HepG2 (cell line): ENCODE measurements at regions not wholly inside any gene's neighbourhood (a gene's known extent, or its start where the extent isn't known, plus 50 kb on each side); places are given as distances from the start of the nearest gene placed in this dataset.

Source experiments
- ATAC-seq: fragments of 200-7000 bp; cut with Tn5 transposase; 3 replicates; pipeline ENCODE4 v1.9.1; 2020; ENCODE audit warnings: mild to moderate bottlenecking, moderate library complexity
- BruUV-seq: library from RNA; stranded (reverse); fragments of 400-500 nt; replicated peaks from 2 replicates; lab custom pipeline; 2021; lab: Mats Ljungman, UMichigan
- CTCF ChIA-PET: fragments of 300-600 bp; formaldehyde crosslinking; extraction: SDS; loops from one replicate; lab custom pipeline; 2021; ENCODE audit warnings: low total read pairs, inconsistent platforms, low intra/inter-chr PET ratio; lab: Yijun Ruan, JAX
- POLR2A ChIA-PET: fragments of 350-600 bp; sonication (Branson Sonifier 250); formaldehyde crosslinking; loops from one replicate; lab custom pipeline; 2020; ENCODE audit warnings: antibody characterized with exemption, inconsistent platforms; lab: Yijun Ruan, JAX
- DNase-seq: peaks from one replicate; pipeline ENCODE4 v3.0.0-alpha.2; 2015; ENCODE audit warnings: low spot score
- FAIRE-seq: peaks from 3 replicates; lab custom pipeline; 2011; peaks lifted over from hg19 to GRCh38; lab: Jason Lieb, UNC
- H2AFZ ChIP-seq: one replicate; pipeline ENCODE4 v1.6.1; 2011; ENCODE audit warnings: low read length, inconsistent platforms
- H3K27ac ChIP-seq: fragments of 300-600 bp; 3 replicates; pipeline ENCODE4 v1.8.0; 2011; ENCODE audit warnings: mixed run types, mild to moderate bottlenecking, mixed read lengths, low read length, inconsistent platforms; ENCODE audit not compliant: insufficient read depth; ENCODE audit errors: extremely low read length
- H3K27me3 ChIP-seq, 2 experiments: fragments of 200-600 bp in 1 of 2; 2 replicates in 1 of 2; 3 replicates in 1 of 2; pipeline versions ENCODE4 v1.6.0 to v1.8.0; 2011; ENCODE audit warnings: low read length in 2 of 2, mild to moderate bottlenecking in 2 of 2, moderate library complexity in 2 of 2, inconsistent platforms in 1 of 2; ENCODE audit not compliant: insufficient read depth in 2 of 2, control insufficient read depth in 1 of 2
- H3K36me3 ChIP-seq, 2 experiments: fragments of 200-600 bp in 1 of 2; replicated peaks in 1 of 2; 2 replicates in 1 of 2; 3 replicates in 1 of 2; pipeline versions ENCODE4 v1.5.1 to v1.8.0; 2011; ENCODE audit warnings: low read length in 2 of 2, inconsistent platforms in 1 of 2; ENCODE audit not compliant: insufficient read depth in 2 of 2, control insufficient read depth in 1 of 2
- H3K4me1 ChIP-seq: 2 replicates; pipeline ENCODE4 v1.5.1; 2012; ENCODE audit warnings: low read length, inconsistent platforms; ENCODE audit not compliant: insufficient read depth
- H3K4me2 ChIP-seq: 2 replicates; pipeline ENCODE4 v1.6.0; 2011; ENCODE audit warnings: low read depth, low read length, inconsistent platforms
- H3K4me3 ChIP-seq, 3 experiments: fragments of 200-600 bp in 1 of 3; sonication (generic), shearing (Covaris generic) in 1 of 3; replicated peaks in 1 of 3; 2 replicates each; pipeline ENCODE4 v1.5.1; 2011 to 2016; ENCODE audit warnings: low read length in 3 of 3, inconsistent platforms in 2 of 3, low read depth in 2 of 3, mild to moderate bottlenecking in 2 of 3, control low read depth in 1 of 3, mixed read lengths in 1 of 3; ENCODE audit not compliant: insufficient read depth in 1 of 3
- H3K79me2 ChIP-seq: one replicate; pipeline ENCODE4 v1.6.1; 2011; ENCODE audit warnings: low read length, inconsistent platforms; ENCODE audit not compliant: insufficient read depth
- H3K9ac ChIP-seq: 2 replicates; pipeline ENCODE4 v1.6.0; 2011; ENCODE audit warnings: mild to moderate bottlenecking, low read depth, low read length, inconsistent platforms; ENCODE audit not compliant: insufficient read depth
- H3K9me3 ChIP-seq: 2 replicates; pipeline ENCODE4 v1.5.1; 2012; ENCODE audit warnings: mild to moderate bottlenecking, low read length
- H4K20me1 ChIP-seq: 2 replicates; pipeline ENCODE4 v1.6.0; 2011; ENCODE audit warnings: inconsistent platforms, mild to moderate bottlenecking, low read length, moderate library complexity; ENCODE audit not compliant: insufficient read depth
- ATF7 ChIP-seq, 2 experiments: fragments of 450-650 bp in 1 of 2; sonication (generic) in 1 of 2; formaldehyde crosslinking in 1 of 2; IDR thresholded peaks; 2 replicates each; pipeline versions ENCODE4 v1.4.0 to v1.6.1; 2016 to 2020; ENCODE audit warnings: antibody characterized with exemption in 1 of 2, mild to moderate bottlenecking in 1 of 2, missing genetic modification reagents in 1 of 2
- BHLHE40 ChIP-seq: IDR thresholded peaks from 2 replicates; pipeline ENCODE4 v1.6.1; 2011; ENCODE audit warnings: low read length, improper control_type of control experiment
- DMAP1 ChIP-seq: IDR thresholded peaks from 2 replicates; pipeline ENCODE4 v1.6.1; 2016
- NRL ChIP-seq: sonication (generic); formaldehyde crosslinking; IDR thresholded peaks from 2 replicates; pipeline ENCODE4 v1.5.0; 2020; ENCODE audit warnings: missing genetic modification reagents, mild to moderate bottlenecking, moderate library complexity, borderline replicate concordance
- SRSF4 ChIP-seq: fragments of 200-400 bp; formaldehyde crosslinking; IDR thresholded peaks from one replicate; pipeline ENCODE4 v1.6.1; 2018; ENCODE audit warnings: mild to moderate bottlenecking, low read depth, low read length, moderate library complexity; ENCODE audit not compliant: poor library complexity, severe bottlenecking
- ZNF570 ChIP-seq: sonication (generic); formaldehyde crosslinking; IDR thresholded peaks from 2 replicates; pipeline ENCODE4 v1.4.0; 2020; ENCODE audit warnings: mild to moderate bottlenecking, missing genetic modification reagents, borderline replicate concordance
- ZNF607 ChIP-seq: sonication (generic); formaldehyde crosslinking; IDR thresholded peaks from 2 replicates; pipeline ENCODE4 v1.5.1; 2020; ENCODE audit warnings: missing genetic modification reagents, mild to moderate bottlenecking, borderline replicate concordance
- ZNF629 ChIP-seq: sonication (generic); formaldehyde crosslinking; conservative IDR thresholded peaks from 2 replicates; pipeline ENCODE4 v1.5.0; 2020; ENCODE audit warnings: missing genetic modification reagents
- WGBS: methylation state at CpG from one replicate; pipeline ENCODE4 v1.1.6; 2017; ENCODE audit warnings: low lambda C conversion rate; 5-methylcytosine and 5-hydroxymethylcytosine counted together
- in situ Hi-C: cut with HindIII; loops from 2 replicates; pipeline ENCODE4 v1.10.0; 2017; ENCODE audit warnings: low pct_unique_long_range_greater_than_20kb; ENCODE audit not compliant: extremely low pct_ligation_motif_present
- intact Hi-C: fragments of 100-400 bp; cut with micrococcal nuclease; formaldehyde crosslinking; loops from one replicate; pipeline ENCODE4 v1.10.0; 2022; ENCODE audit not compliant: unreplicated experiment
- TF ChIP-seq, protein P1 (sequence below): sonication (generic); formaldehyde crosslinking; IDR thresholded peaks from 2 replicates; pipeline ENCODE4 v1.4.0; 2020; ENCODE audit warnings: missing genetic modification reagents, borderline replicate concordance
- TF ChIP-seq, protein P2 (sequence below): sonication (generic); formaldehyde crosslinking; IDR thresholded peaks from 2 replicates; pipeline ENCODE4 v1.5.1; 2020; ENCODE audit warnings: missing genetic modification reagents, mild to moderate bottlenecking, borderline replicate concordance
- TF ChIP-seq, protein P3 (sequence below): sonication (generic); formaldehyde crosslinking; IDR thresholded peaks from 2 replicates; pipeline ENCODE4 v1.5.0; 2020; ENCODE audit warnings: mild to moderate bottlenecking, missing genetic modification reagents
- TF ChIP-seq, protein P4 (sequence below): sonication (generic); formaldehyde crosslinking; IDR thresholded peaks from 2 replicates; pipeline ENCODE4 v1.5.1; 2020; ENCODE audit warnings: missing genetic modification reagents, mild to moderate bottlenecking, borderline replicate concordance

DNA sequence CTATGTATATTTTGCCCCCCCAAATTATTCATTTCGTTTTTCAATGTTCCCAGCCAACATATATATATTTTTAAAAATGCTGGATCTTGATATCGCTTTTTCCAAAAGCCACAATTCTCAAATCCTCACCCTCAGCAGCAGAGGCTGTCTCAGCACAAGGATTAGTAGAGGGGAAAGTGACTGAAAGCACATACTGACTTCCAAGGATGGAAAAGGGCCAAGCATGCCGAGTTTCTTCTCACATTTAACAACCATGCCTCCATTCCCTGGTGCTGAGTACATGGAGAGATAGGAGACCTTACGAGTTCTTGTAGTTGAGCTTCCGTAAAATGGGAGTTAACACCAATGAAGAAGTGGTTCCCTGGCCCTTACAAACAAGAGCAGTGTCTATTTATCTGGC, 403.4 kb upstream of the DCN start:
- DNase-seq: no peak
- no TSS peak for BruUV-seq
- ChIA-PET CTCF (no interaction called here), POLR2A (no interaction called here)
- Histone ChIP-seq H2AFZ (no peak overlapping the region), H3K4me1 (no peaks in the 10 kb centered on the region), H3K9me3 (no peaks in the 10 kb centered on the region), H3K4me3 (no peak overlapping the region), H3K9ac (no peak overlapping the region), H3K79me2 (no peaks in the 10 kb centered on the region), H3K36me3 (no peaks in the 10 kb centered on the region), H3K27ac (no peak overlapping the region), H3K4me2 (no peak overlapping the region), H3K27me3 (no peaks in the 10 kb centered on the region), H4K20me1 (no peaks in the 10 kb centered on the region)
- WGBS: 22% methylated on average over 5 of the region's 5 CpGs
- ATAC-seq: no peak
- no peak for FAIRE-seq
- in situ Hi-C loops: no loop called here
- TF ChIP-seq, protein P1, sequence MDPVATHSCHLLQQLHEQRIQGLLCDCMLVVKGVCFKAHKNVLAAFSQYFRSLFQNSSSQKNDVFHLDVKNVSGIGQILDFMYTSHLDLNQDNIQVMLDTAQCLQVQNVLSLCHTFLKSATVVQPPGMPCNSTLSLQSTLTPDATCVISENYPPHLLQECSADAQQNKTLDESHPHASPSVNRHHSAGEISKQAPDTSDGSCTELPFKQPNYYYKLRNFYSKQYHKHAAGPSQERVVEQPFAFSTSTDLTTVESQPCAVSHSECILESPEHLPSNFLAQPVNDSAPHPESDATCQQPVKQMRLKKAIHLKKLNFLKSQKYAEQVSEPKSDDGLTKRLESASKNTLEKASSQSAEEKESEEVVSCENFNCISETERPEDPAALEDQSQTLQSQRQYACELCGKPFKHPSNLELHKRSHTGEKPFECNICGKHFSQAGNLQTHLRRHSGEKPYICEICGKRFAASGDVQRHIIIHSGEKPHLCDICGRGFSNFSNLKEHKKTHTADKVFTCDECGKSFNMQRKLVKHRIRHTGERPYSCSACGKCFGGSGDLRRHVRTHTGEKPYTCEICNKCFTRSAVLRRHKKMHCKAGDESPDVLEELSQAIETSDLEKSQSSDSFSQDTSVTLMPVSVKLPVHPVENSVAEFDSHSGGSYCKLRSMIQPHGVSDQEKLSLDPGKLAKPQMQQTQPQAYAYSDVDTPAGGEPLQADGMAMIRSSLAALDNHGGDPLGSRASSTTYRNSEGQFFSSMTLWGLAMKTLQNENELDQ (CRISPR knock-in tag): no peak
- TF ChIP-seq ATF7 (IDR thresholded peaks at IDR 0.05): no peak
- TF ChIP-seq ATF7 (CRISPR knock-in tag; IDR thresholded peaks at IDR 0.05): no peak
- TF ChIP-seq, protein P2, sequence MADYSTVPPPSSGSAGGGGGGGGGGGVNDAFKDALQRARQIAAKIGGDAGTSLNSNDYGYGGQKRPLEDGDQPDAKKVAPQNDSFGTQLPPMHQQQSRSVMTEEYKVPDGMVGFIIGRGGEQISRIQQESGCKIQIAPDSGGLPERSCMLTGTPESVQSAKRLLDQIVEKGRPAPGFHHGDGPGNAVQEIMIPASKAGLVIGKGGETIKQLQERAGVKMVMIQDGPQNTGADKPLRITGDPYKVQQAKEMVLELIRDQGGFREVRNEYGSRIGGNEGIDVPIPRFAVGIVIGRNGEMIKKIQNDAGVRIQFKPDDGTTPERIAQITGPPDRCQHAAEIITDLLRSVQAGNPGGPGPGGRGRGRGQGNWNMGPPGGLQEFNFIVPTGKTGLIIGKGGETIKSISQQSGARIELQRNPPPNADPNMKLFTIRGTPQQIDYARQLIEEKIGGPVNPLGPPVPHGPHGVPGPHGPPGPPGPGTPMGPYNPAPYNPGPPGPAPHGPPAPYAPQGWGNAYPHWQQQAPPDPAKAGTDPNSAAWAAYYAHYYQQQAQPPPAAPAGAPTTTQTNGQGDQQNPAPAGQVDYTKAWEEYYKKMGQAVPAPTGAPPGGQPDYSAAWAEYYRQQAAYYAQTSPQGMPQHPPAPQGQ (CRISPR knock-in tag): no peak
- TF ChIP-seq, protein P3, sequence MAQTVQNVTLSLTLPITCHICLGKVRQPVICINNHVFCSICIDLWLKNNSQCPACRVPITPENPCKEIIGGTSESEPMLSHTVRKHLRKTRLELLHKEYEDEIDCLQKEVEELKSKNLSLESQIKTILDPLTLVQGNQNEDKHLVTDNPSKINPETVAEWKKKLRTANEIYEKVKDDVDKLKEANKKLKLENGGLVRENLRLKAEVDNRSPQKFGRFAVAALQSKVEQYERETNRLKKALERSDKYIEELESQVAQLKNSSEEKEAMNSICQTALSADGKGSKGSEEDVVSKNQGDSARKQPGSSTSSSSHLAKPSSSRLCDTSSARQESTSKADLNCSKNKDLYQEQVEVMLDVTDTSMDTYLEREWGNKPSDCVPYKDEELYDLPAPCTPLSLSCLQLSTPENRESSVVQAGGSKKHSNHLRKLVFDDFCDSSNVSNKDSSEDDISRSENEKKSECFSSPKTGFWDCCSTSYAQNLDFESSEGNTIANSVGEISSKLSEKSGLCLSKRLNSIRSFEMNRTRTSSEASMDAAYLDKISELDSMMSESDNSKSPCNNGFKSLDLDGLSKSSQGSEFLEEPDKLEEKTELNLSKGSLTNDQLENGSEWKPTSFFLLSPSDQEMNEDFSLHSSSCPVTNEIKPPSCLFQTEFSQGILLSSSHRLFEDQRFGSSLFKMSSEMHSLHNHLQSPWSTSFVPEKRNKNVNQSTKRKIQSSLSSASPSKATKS: no peak
- TF ChIP-seq SRSF4: no peak
- TF ChIP-seq BHLHE40: no peak
- no peak for TF ChIP-seq DMAP1 (CRISPR knock-in tag)
- no peak for TF ChIP-seq NRL (CRISPR knock-in tag)
- TF ChIP-seq, protein P4, sequence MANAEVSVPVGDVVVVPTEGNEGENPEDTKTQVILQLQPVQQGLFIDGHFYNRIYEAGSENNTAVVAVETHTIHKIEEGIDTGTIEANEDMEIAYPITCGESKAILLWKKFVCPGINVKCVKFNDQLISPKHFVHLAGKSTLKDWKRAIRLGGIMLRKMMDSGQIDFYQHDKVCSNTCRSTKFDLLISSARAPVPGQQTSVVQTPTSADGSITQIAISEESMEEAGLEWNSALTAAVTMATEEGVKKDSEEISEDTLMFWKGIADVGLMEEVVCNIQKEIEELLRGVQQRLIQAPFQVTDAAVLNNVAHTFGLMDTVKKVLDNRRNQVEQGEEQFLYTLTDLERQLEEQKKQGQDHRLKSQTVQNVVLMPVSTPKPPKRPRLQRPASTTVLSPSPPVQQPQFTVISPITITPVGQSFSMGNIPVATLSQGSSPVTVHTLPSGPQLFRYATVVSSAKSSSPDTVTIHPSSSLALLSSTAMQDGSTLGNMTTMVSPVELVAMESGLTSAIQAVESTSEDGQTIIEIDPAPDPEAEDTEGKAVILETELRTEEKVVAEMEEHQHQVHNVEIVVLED (CRISPR knock-in tag): no peak
- TF ChIP-seq ZNF607 (CRISPR knock-in tag): no peak
- no peak for TF ChIP-seq ZNF570 (CRISPR knock-in tag)
- TF ChIP-seq ZNF629 (CRISPR knock-in tag): no peak
- intact Hi-C loops: no loop called here
